ENCODE measurements at regions not wholly inside any gene's neighbourhood (a gene's known extent, or its start where the extent isn't known, plus 50 kb on each side); places are given as distances from the start of the nearest gene placed in this dataset.
"Not testable (repeated sequence)": the region's sequence is repeated elsewhere in the genome, so short reads cannot be mapped to it uniquely, and the experiment has no call there.

DNA sequence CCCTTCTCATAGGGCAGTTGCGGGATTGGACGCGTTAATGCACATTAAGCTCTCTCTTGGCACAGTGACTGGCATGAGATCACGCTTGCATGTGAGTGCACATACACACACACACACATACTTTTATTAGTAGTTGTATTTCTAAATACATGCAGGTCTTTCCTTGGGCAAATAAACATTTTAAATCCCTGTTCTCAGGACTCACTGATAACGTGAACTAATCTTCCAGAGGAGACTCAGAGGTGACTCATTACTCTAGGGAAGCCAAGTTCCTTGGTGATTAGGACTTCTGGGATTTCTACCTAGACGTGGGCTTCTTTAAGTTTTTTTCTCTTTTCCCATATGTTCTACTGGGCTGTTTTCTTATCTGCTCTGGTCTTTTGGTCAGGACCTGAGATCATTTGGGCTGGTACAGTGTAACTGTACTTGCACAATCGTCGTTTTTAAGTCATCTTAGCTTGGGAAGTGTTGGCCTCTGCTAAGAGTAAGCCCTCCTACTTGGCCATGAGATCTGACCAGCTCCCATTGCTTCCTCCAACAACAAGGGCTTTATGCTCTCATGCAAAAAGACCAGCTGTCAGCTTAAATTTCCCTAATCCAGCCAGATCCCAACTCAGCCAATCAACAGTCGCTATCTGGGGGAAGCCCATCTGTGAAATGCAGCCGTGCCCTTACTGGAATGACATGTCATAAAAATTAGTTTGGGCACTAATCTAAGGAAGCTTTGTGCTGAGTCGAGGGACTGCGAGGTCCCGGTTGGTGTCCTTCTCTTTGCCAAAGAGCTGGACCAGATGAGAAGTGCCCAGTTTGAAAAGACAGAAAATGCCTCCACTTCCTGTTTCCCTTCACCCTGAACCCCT, 176.4 kb upstream of the ANKRD55 start:
- DNase-seq (ENCODE audit: insufficient read length, low spot score): peak; percentile 39
- no peak for FAIRE-seq

DNA sequence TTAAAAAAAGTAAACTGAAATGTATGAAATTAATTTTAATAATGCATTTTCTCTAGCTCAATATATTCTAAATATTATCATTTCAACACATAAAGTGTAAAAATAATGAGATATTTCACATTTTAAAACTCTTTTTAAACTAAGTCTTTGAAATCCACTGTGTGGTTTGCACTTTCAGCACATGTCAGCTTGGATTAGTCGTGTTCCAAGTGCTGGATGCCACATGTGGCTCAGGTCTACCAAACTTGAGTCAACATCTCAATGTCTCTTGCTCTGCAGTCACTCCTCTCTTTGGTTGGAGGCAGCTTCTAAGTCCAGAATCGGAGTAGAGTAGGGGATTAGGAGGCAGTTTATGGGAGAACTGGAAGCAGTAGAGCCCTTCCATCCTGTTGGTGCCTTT, 173.7 kb upstream of the ANKRD55 start:
- DNase-seq (ENCODE audit: insufficient read length, low spot score) (no peak), FAIRE-seq (no peak)

DNA sequence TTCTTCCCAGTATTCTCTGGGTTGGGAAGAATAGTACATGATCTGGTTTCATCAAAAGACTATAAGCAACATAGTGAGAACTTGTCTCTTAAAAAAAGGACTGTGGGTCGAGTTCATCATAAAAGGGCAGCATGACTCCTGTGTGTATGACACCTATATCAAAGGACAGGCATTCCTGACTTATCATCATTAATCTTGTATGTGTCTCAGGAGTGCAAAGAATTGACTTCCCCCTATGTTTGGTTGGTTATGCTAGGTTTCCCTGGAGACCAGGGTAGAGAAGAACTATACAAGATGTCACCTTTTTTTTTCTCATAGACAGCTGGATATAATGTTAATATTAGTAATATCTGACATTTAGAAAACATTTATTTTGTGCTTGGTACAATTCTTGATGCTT, 173.1 kb upstream of the ANKRD55 start:
- FAIRE-seq: no peak
- no peak for DNase-seq (ENCODE audit: insufficient read length, low spot score)

DNA sequence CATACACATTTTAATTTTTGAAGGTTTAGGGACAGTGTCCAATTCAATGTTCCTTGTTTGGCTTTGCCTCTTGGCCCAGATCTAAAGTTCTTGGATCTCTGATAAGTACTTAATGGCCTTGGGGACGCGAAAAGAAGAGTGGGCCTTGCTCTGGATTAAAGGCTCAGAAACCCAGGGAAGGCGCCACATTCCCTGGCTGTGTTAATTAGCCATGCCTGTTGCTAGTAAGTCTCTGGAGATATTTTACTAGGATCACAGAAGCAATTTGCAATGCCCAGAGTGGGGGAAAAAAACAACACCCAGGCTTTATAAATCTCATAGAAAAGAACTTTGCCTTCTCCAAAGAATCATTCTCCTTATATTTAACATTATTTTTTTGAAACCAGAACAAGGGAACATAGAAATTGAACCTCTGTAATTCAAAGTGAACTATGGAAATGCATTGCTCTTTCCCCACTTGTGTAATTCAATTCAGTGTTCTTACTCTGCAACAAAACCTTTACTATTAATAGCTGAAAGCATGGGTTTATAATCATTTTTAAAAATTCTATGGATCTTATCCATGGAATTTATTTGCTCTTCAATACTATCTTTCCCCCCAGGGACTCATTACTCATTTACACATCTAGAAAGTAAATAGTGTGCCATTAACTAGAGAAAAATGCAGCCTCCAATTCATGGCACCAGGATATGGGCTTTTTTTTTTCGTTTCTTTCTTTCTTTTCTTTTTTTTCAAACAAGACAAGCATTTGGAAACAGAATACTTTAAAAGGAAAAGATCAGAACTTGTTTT, 172.2 kb upstream of the ANKRD55 start:
- no peak for FAIRE-seq
- DNase-seq (ENCODE audit: insufficient read length, low spot score): no peak

DNA sequence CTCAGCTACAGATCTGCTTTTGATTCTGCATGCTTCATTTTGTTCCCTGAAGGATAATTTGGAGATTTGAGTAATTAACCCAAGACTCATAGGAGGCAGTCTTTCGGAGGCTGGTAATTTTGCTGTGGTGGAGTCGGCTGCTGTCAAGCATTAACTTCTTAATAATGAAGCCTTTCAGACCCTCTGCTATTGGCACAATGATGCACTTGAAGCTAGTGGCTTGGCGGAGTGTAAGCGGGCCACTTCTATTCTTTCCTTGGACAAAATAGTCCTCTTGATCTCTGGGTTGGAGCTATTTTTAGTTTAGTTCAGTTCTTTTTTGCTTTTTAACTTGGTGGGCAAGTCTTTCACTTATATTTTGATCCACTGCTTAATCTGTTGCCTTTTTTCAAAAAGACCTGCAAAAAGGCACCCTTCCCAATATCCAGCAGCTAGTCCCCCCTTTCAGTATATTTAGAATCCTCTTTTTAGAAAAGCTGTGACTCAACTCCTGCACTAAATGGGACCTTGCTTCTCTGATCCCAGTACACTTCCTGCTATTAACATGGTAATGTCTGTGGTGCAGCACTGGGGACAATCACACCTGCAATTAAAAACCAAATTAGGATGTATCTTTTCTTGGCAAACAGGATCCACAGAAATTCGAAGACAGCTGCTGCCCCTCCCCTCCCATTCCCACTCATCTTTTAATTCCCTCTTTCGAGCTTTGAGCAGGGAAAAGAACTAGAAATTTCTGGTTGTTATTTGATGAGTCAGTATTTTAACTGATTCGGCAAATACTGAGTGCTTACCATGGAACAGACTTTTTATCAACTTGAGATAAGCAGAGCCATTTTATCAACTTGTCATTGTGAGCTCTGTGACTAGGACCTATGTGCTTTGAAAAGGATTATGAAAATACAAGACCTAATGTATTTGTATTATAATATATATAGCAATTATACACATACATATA, 169.4 kb upstream of the ANKRD55 start:
- no peak for FAIRE-seq
- DNase-seq (ENCODE audit: insufficient read length, low spot score): no peak

DNA sequence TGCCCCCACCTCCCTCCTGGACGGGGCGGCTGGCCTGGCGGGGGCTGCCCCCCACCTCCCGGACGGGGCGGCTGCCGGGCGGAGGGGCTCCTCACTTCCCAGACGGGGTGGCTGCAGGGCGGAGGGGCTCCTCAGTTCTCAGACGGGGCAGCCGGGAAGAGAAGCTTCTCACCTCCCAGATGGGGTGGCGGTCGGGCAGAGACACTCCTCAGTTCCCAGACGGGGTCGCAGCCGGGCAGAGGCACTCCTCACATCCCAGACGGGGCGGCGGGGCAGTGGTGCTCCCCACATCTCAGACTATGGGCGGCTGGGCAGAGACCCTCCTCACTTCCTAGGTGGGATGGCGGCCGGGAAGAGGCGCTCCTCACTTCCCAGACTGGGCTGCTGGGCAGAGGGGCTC, 164.7 kb upstream of the ANKRD55 start:
- not testable (repeated sequence) for FAIRE-seq; DNase-seq (ENCODE audit: insufficient read length, low spot score)

DNA sequence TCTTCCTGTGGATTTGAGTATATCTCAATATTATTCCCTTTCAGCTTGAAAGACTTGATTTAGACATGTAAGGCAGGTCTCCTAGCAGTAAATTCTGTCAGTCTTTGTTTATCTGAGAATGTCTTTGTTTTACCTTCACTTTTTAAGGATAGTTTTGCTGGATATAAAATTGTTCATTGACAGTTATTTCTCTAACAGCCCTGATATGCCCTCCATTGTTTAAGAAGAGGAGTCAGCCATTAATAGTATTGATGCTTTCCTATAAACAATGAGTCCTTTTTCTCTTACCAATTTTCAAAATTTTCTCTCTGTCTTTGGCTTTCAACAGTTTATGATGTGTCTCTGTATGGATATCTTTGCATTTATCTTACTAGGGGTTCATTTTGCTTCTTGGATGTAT, 163.5 kb upstream of the ANKRD55 start:
- no peak for DNase-seq (ENCODE audit: insufficient read length, low spot score)
- FAIRE-seq: no peak

DNA sequence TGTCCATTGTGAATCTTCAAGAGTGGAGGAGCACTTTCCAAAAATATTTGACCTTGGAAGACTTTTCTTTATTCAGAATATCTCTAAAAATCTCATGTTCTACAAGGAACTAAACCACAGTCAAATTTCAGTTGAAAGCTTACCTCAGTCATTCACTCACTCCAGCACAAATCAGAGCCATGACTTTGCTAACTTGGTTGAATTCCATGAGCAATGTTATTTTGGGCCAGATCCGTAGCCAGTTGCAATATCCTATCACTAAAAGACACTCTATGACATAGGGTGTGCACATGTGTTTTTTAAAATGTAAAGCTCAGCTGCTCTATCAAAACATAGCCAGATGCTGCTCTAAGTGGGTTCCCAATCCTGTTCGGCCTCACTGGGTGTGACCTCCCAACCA, 156.1 kb upstream of the ANKRD55 start:
- FAIRE-seq: no peak

DNA sequence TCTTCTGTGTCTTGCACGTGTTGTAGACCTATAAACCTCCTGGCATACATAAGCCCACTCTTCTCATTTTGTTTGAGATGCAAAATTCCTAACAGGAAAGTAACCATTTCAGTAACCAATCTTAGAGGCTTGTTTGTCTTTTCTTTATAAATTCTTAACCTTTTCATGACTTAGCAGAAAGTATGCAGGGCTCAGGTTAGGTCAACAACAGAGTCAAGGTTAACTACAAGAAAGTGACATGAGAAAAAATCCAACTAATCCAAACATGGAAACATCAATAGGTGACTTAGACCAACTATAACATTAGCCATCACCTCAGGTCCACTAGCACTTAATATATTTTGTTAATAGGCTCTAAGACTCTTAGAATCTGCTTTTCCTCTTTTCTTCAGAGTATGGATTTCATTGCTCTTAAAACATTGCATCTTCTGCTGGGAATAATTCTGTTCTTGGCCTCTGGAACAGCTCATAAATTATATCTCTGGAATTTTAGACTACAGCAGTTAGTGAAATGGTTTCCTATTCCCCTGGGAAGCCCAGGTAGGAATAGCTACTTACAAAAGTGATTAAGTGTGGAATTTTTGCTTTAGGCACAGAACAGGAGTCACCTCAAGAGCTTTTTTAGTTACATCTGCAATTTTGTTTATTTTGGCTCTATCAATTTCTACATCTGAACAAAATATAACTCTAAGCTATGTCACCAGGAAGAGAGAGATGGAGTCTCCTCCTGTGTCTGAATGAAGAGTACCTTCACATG, 155.3 kb upstream of the ANKRD55 start:
- FAIRE-seq (no peak), DNase-seq (ENCODE audit: insufficient read length, low spot score) (no peak)

More for the DNA sequence above, 156.1 kb upstream of the ANKRD55 start:
- no peak for DNase-seq (ENCODE audit: insufficient read length, low spot score)

DNA sequence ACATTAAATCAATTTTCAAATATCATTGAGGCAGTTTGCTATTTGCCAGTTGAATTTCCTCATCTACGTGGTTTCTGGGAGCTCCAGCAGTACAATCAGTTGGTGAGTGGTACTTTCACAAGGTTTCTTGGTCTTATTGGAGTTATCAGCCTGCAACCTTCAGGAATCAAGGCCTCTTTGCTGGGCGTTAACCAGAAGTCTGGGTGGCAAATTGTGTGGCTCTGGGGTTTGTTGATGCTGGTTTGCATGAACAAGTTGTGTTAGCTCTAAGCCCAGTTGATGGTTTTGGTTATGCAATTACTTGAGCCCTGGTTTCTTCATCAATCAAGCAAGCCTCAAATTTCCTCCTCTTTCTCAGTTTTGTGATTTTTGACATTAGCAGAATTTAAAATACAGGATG, 152.9 kb upstream of the ANKRD55 start:
- FAIRE-seq: no peak

DNA sequence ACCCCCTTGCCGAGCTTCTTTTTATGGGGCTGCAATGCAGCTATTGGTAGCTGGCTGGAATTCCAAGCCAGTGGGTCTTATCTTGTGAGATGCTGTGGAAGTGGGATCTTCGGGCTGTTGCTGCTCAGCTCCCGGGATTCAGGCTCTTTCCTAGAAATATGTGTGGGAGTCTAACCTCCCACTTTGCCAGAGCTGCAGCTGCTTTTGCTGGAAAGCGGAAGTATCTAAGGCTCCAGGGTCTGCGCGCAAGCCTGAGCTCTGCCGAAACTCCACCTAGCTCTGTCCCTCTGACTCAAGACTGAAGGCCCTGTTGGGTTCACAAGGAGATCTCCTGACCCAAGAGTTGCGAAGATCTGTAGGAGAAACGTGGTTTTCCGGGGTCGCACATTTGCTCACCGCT, 151.1 kb upstream of the ANKRD55 start:
- DNase-seq (ENCODE audit: insufficient read length, low spot score) (no peak), FAIRE-seq (no peak)

More for the DNA sequence above, 152.9 kb upstream of the ANKRD55 start:
- no peak for DNase-seq (ENCODE audit: insufficient read length, low spot score)

DNA sequence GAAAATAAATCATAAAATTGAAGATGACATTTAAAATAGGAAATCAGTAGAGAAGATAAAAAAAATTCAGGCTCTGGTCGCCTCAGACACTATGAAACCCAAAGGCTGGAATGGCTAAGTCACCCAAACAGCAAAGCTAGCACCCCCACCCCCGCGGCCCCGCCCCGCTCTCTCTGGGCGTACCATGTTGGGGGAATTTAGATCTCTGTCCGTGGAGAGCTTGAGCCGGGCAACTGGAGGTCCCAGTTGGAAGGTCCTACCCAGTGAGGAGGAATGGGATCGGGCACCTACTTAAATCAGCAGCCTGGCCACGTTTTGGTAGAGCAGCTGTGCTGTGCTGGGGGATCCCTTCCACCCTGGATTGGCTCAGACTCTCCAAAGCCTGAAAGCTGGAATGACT, 150.6 kb upstream of the ANKRD55 start:
- FAIRE-seq (no peak), DNase-seq (ENCODE audit: insufficient read length, low spot score) (no peak)

DNA sequence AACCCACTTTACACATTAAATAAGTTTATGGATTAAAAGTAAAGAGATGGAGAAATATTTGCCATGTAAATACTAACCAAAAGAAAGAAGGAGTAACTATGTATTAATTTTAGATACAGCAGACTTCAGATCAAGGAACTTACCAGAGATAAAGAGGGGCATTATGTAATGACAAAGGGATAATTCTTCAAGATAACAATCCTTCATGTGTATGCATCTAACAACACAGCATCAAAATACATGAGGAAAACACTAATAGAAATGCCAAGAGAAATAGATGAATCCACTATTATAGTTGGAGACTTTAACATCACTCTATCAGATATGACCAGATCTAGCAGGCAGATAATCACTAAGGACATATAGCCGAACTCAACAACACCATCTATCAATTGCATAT, 149.8 kb upstream of the ANKRD55 start:
- no peak for DNase-seq (ENCODE audit: insufficient read length, low spot score)
- no peak for FAIRE-seq

DNA sequence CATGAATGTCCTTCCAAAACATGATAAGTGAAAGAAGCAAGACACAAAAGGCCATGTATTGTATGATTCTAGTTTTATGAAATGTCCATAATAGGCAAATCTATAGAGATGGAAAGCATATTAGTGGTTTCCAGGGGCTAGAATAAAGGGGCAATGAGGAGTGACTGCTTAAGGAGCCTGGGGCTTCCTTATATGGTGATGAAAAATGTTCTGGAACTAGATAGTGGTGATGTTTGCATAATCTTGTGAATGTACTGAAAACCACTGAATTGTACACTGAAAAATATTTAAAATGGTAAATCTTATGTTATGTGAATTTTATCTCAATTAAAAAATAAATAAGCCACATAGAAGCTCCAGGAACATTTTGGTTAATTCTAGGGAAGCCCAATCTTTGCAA, 144.4 kb upstream of the ANKRD55 start:
- FAIRE-seq (no peak), DNase-seq (ENCODE audit: insufficient read length, low spot score) (no peak)

DNA sequence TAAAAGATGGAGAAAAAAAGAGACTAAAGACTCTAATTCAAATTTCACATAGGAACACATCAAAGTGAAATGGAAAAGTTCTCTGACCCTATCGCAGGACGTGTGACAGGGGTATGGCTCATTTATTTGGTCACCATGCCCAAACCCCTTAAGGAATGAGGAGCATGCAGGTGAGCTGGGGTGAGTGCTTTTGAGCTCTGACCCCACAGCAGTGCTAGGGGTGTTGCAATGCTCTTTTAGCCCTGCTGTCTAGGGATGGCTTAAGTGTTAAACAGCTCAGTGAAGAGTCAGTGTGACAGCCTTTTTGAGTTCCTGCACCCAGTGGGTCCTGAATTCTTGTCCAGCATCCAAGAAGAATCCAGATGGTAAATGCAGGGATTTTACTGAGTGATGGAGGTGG, 143.0 kb upstream of the ANKRD55 start:
- DNase-seq (ENCODE audit: insufficient read length, low spot score): no peak
- no peak for FAIRE-seq

DNA sequence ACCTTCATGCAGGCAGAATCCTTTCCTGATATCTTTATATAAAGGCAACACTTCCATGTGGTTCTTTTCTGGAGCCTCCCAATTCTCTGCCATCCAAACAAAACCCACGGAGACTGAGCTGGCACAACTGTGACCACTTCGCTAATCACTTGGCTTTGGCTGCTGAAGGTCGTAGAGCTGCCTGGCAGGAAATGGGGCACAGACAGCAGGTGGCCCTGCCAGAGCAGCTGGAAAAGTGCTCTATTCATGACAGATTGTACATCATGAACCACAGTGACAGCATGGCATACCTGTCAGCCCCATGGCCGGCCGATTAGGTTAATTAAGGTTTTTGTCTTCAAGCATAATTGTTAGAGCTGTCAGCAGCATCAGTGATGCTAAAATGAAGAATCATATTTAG, 141.9 kb upstream of the ANKRD55 start:
- no peak for DNase-seq (ENCODE audit: insufficient read length, low spot score)
- FAIRE-seq: no peak

DNA sequence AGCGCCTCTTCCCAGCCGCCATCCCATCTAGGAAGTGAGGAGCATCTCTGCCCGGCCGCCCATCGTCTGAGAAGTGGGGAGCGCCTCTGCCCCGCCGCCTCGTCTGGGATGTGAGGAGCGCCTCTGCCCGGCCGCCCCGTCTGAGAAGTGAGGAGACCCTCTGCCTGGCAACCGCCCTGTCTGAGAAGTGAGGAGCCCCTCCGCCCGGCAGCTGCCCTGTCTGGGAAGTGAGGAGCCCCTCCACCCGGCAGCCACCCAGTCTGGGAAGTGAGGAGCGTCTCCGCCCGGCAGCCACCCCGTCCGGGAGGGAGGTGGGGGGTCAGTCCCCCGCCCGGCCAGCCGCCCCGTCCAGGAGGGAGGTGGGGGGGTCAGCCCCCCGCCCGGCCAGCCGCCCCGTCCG, 139.4 kb upstream of the ANKRD55 start:
- DNase-seq (ENCODE audit: insufficient read length, low spot score); FAIRE-seq: not testable (repeated sequence)

DNA sequence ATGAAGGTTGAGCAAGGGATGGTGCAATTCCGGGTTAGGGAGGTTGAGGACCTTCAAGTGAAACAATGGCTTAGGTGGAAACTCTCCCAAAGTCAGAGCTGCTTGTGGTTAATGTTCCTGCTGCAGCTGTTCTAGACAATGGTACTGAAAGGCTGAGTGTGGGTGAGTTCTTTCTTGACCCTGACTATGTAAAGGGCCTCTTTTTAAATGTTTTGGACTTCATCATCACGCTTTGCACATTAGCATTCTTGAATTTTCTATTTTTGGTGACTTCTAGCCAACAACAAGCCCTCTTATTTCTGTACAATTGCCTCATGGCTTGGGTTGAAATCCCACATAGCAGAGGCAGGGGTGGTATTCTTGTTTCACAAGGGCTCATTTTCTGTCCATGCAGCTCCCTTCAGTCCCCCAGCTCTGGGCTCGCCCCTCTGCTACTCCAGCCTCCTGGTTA, 136.3 kb upstream of the ANKRD55 start:
- FAIRE-seq (no peak), DNase-seq (ENCODE audit: insufficient read length, low spot score) (no peak)

DNA sequence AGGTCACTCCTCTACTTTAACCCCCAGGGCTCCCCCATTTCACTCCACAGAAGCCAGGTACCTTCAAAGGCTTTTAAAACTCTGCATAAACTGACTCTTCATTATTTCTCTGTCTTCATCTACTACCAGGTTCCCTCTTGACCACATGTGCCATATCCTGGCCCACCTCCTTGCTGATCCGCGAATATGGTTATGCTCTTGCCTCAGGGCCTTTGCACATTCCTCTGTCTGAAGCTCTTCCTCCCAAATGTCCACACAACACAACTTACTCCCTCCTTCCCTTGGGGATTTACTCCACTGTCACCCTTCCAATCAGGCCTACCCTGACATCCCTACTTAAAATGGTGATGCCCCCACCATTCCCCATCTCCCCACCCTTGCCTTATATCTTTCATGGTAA, 134.6 kb upstream of the ANKRD55 start:
- no peak for FAIRE-seq

DNA sequence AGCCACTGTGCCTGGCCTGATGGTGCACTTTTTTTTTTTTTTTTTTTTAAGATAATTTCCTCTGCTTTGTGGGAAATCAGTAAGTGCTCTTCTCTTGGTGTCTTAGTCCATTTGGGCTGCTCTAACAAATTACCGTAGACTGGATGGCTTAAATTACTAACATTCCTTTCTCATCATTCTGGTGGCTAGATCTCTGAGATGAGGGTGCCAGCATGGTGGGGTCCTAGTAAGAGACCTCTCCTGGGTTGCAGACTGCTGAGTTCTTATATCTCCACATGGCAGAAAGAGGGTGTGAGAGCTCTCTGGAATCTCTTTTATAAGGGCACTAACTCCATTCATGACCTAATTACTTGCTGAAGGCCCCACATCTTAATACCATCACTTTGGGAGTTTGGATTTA, 133.9 kb upstream of the ANKRD55 start:
- FAIRE-seq (no peak), DNase-seq (ENCODE audit: insufficient read length, low spot score) (no peak)

More for the DNA sequence above, 134.6 kb upstream of the ANKRD55 start:
- no peak for DNase-seq (ENCODE audit: insufficient read length, low spot score)
